ENCODE measurements at regions not wholly inside any gene's neighbourhood (a gene's known extent, or its start where the extent isn't known, plus 50 kb on each side); places are given as distances from the start of the nearest gene placed in this dataset.
"Not testable (repeated sequence)": the region's sequence is repeated elsewhere in the genome, so short reads cannot be mapped to it uniquely, and the experiment has no call there.

- not testable (repeated sequence) for TF ChIP-seq CTCF (IDR thresholded peaks at IDR 0.05); POLR2AphosphoS5 (IDR thresholded peaks at IDR 0.05; ENCODE audit: insufficient read depth in 1 of 2, low read depth in 1 of 2)
These were observed 71.3 kb downstream of the UNCX start for GRCh38 chr7:1304011-1304410.
